Esophagus squamous epithelium (tissue), 5 donors: ENCODE measurements at regions not wholly inside any gene's neighbourhood (a gene's known extent, or its start where the extent isn't known, plus 50 kb on each side); places are given as distances from the start of the nearest gene placed in this dataset.

Source experiments
- DNase-seq: peaks from one replicate; lab custom pipeline; 2025; lab: John Stamatoyannopoulos, UW
- H3K27ac ChIP-seq, 4 donors: fragments of 200-600 bp; sonication (generic); one replicate each; pipeline ENCODE4 v1.5.1; 2016 to 2019; ENCODE audit warnings: mild to moderate bottlenecking in 1 of 4
- H3K27me3 ChIP-seq, 4 donors: fragments of 200-600 bp; sonication (generic); 1 replicate in 3 of 4; 2 replicates in 1 of 4; pipeline versions ENCODE4 v1.5.1 to v1.6.0; 2017 to 2021; ENCODE audit warnings: antibody characterized with exemption in 1 of 4
- H3K36me3 ChIP-seq, 3 donors: fragments of 200-600 bp; sonication (generic); one replicate each; pipeline ENCODE4 v1.5.1; 2016 to 2019
- H3K4me1 ChIP-seq, 3 donors: fragments of 200-600 bp; sonication (generic); one replicate each; pipeline ENCODE4 v1.5.1; 2017 to 2019
- H3K4me3 ChIP-seq, 4 donors: fragments of 200-600 bp; sonication (generic); 1 replicate in 3 of 4; 2 replicates in 1 of 4; pipeline ENCODE4 v1.5.1; 2016 to 2019; ENCODE audit warnings: mild to moderate bottlenecking in 2 of 4, moderate library complexity in 1 of 4
- H3K9me3 ChIP-seq, 3 donors: fragments of 200-600 bp; sonication (generic); one replicate each; pipeline ENCODE4 v1.5.1; 2016 to 2019
- POLR2A ChIP-seq, 4 donors: fragments of 450-650 bp; IDR thresholded peaks; one replicate each; pipeline ENCODE4 v1.6.1; 2017; ENCODE audit warnings: antibody characterized with exemption in 4 of 4, mild to moderate bottlenecking in 4 of 4, moderate library complexity in 3 of 4
- WGBS, 2 donors: methylation state at CpG; one replicate each; pipeline ENCODE4 v1.1.5; 2018; 5-methylcytosine and 5-hydroxymethylcytosine counted together
- intact Hi-C: fragments of 100-400 bp; cut with DNase I; formaldehyde crosslinking; loops from one replicate; pipeline ENCODE4 v1.15.0; 2022
- TF ChIP-seq, protein P1 (sequence below), 6 experiments: fragments of 450-650 bp in 4 of 6; fragments of 200-600 bp in 2 of 6; sonication (generic) in 2 of 6; IDR thresholded peaks; one replicate each; pipeline ENCODE4 v1.5.1; 2016 to 2019; ENCODE audit warnings: antibody characterized with exemption in 6 of 6, mild to moderate bottlenecking in 4 of 6, moderate library complexity in 4 of 6
- donor health status: DM: yes; HTN: yes; CAD: no.

DNA sequence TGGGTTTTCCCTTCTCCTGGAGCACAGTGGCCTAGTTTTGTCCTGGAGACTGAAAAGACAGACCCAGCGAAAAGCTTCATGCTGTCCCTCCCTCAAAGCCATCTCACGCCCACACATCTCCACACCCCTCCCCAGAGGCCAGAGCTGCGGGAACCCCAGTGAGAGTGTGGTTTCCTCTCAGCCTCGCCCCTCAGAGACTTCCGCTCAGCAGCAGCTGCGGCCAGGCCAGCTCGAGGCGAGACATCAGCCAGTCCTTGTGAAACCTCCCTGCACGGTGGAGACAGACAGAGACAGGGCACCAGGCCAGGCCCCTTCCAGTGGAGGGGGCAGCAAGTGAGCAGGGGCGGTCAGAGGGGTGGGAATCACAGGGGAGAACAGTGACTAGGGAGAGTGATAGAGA lies 77.0 kb upstream of the TNRC6C start:
- intact Hi-C loops, result no loop called here
- peak overlapping the region; percentile 36 to 80 (median 56) for H3K27ac ChIP-seq
- 10 to 50% methylated on average over 2 to 3 of the region's 10 CpGs for WGBS, 2 donors

DNA sequence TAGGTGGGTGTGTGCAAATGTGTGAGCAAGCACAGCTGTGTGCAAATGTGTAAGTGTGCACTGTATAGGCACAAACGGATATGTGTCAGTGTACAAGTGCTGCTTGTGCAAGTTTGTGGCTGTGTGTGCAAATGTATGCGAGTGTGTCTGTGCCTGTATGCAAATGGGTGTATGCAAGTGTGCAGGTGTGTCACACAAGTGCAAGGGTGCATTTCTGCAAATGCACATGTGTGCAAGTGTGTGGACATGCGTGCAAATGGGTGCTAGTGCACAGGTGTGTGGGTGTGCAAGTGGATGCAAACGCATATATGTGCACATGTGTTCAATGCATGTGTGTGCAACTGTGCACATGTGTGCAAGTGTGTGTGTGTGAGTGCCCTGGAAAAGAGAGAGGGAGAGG lies 76.5 kb upstream of the TNRC6C start:
- intact Hi-C loops, result no loop called here
- 55 to 71% methylated on average over 4 of the region's 4 CpGs for whole genome bisulfite sequencing, 2 donors
- Histone ChIP-seq H3K36me3 (no peaks in the 10 kb centered on the region), H3K9me3 (no peaks in the 10 kb centered on the region), H3K27me3 (peaks cover 0 to 60% (median 0%) of the 10 kb centered on the region in 4 donors), H3K27ac (peak overlapping the region in 3 of 4 donors; percentile 20 to 80 (median 68)), H3K4me3 (peak overlapping the region in 1 of 4 donors; percentile 19), H3K4me1 (peaks cover 22 to 42% (median 26%) of the 10 kb centered on the region in 3 donors)
- TF ChIP-seq, protein P1, sequence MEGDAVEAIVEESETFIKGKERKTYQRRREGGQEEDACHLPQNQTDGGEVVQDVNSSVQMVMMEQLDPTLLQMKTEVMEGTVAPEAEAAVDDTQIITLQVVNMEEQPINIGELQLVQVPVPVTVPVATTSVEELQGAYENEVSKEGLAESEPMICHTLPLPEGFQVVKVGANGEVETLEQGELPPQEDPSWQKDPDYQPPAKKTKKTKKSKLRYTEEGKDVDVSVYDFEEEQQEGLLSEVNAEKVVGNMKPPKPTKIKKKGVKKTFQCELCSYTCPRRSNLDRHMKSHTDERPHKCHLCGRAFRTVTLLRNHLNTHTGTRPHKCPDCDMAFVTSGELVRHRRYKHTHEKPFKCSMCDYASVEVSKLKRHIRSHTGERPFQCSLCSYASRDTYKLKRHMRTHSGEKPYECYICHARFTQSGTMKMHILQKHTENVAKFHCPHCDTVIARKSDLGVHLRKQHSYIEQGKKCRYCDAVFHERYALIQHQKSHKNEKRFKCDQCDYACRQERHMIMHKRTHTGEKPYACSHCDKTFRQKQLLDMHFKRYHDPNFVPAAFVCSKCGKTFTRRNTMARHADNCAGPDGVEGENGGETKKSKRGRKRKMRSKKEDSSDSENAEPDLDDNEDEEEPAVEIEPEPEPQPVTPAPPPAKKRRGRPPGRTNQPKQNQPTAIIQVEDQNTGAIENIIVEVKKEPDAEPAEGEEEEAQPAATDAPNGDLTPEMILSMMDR (IDR thresholded peaks at IDR 0.05), result no peak
- no peak for TF ChIP-seq POLR2A (IDR thresholded peaks at IDR 0.05)
- no peak for DNase-seq

More for the DNA sequence above, 77.0 kb upstream of the TNRC6C start:
- H3K9me3 ChIP-seq, result peaks cover 0 to 1% (median 0%) of the 10 kb centered on the region in 3 donors
- DNase-seq, result peak; percentile 50
- TF ChIP-seq POLR2A (IDR thresholded peaks at IDR 0.05), result no peak
- TF ChIP-seq, protein P1 (IDR thresholded peaks at IDR 0.05), result no peak
- peaks cover 0 to 55% (median 0%) of the 10 kb centered on the region in 4 donors for H3K27me3 ChIP-seq
- H3K4me3 ChIP-seq, result peak overlapping the region in 1 of 4 donors; percentile 19
- peaks cover 22 to 37% (median 24%) of the 10 kb centered on the region in 3 donors for H3K4me1 ChIP-seq
- H3K36me3 ChIP-seq, result no peaks in the 10 kb centered on the region

DNA sequence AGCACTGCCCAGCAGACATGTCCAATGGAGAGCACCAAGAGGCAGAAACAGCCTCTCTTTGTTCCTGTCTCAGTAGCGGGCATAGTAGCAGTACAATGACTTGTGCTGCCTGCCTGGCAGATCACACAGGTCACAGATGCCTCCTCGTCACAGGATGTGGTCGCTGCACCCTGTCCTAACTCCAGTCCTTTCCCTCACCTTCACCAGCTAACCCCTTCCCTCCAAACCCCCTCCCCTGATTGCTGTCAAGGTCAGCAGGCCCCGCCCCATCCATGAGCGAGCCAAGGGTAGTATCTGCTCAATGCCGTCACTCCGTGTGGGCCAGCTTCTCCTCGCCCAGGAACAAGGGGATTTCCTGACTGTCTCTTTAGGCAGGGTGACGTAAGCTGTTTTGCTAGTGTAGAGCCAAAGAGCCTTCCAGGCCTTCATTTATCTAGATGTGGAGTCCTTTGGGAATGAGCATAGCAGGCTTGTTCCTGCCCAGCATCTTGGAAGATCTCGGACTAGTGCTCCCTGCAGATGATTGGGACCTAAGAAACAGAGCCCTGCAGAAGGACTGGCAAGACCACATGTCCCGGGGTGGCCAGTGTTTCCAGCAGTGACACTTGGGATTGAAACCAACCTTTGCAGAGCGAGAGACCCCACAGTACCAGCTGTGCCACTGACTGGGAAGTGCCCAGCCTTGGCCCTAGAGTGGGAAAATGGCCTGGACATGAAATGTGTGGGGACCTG lies 75.9 kb upstream of the TNRC6C start:
- intact Hi-C loops, result no loop called here
- Histone ChIP-seq H3K4me3 (peak overlapping the region in 1 of 4 donors; percentile 19), H3K36me3 (no peaks in the 10 kb centered on the region), H3K4me1 (peaks cover 22 to 48% (median 32%) of the 10 kb centered on the region in 3 donors), H3K9me3 (no peaks in the 10 kb centered on the region), H3K27me3 (peaks cover 0 to 66% (median 0%) of the 10 kb centered on the region in 4 donors), H3K27ac (peak overlapping the region in 3 of 4 donors; percentile 20 to 70 (median 68))
- TF ChIP-seq POLR2A (IDR thresholded peaks at IDR 0.05), result no peak
- TF ChIP-seq, protein P1 (IDR thresholded peaks at IDR 0.05), result no peak
- 30 to 37% methylated on average over 8 to 10 of the region's 12 CpGs for WGBS, 2 donors
- DNase-seq, result no peak

DNA sequence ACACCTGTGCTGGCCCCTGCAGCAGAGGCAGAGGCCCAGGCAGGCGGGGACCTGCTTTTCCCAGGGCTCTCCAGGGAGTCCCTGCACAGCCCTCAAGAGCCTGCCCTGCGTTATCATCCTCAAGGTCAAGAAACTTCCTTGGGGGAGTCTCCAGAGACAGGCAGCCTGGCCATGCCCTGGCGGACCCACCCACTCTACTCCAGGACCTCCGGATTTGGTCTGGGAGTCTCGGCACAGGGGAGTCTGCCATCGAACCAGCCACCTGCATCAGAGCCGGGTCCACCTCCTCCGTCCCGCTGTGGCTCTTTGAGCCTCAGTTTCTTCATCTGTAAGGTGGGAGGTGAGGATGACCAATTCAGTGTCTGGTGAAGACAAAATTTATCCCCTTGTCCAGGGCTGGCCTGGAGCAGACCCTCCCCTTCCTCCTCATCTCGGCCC lies 75.3 kb upstream of the TNRC6C start:
- Histone ChIP-seq H3K4me3 (no peak overlapping the region), H3K36me3 (no peaks in the 10 kb centered on the region), H3K27ac (peak overlapping the region in 3 of 4 donors; percentile 20 to 70 (median 68)), H3K9me3 (no peaks in the 10 kb centered on the region), H3K27me3 (peaks cover 0 to 71% (median 0%) of the 10 kb centered on the region in 4 donors), H3K4me1 (peaks cover 28 to 54% (median 34%) of the 10 kb centered on the region in 3 donors)
- WGBS, 2 donors, result 80 to 82% methylated on average over 2 to 8 of the region's 10 CpGs
- DNase-seq, result no peak
- TF ChIP-seq, protein P1 (IDR thresholded peaks at IDR 0.05), result no peak
- no peak for TF ChIP-seq POLR2A (IDR thresholded peaks at IDR 0.05)
- intact Hi-C loops, result no loop called here

DNA sequence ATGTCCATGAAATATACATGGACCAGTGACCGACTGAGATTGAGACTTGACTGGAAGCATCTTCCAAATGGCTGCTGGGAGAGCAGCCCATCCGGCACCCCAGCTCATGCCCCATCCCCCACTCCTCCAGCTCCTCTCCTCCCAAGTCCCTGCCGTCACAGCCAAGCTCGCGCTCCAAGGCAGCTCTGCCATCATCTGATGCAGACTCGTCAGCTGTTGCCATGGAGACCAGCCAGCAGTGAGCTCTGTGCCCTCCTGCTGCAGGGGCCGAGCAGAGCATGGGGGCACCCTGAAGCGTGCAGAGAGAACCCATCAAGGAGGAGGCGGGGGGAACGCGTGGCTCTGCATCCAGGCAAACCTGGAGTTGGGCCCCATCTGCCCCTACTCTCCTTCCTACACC lies 74.5 kb upstream of the TNRC6C start:
- intact Hi-C loops, result no loop called here
- Histone ChIP-seq H3K36me3 (no peaks in the 10 kb centered on the region), H3K4me1 (peaks cover 28 to 57% (median 34%) of the 10 kb centered on the region in 3 donors), H3K4me3 (no peak overlapping the region), H3K27me3 (peaks cover 0 to 78% (median 0%) of the 10 kb centered on the region in 4 donors), H3K9me3 (no peaks in the 10 kb centered on the region), H3K27ac (no peak overlapping the region)
- WGBS, 2 donors, result 82 to 100% methylated on average over 1 to 5 of the region's 11 CpGs
- TF ChIP-seq, protein P1 (IDR thresholded peaks at IDR 0.05), result no peak
- no peak for TF ChIP-seq POLR2A (IDR thresholded peaks at IDR 0.05)
- DNase-seq, result no peak
